ENCODE measurements at regions not wholly inside any gene's neighbourhood (a gene's known extent, or its start where the extent isn't known, plus 50 kb on each side); places are given as distances from the start of the nearest gene placed in this dataset.

DNA sequence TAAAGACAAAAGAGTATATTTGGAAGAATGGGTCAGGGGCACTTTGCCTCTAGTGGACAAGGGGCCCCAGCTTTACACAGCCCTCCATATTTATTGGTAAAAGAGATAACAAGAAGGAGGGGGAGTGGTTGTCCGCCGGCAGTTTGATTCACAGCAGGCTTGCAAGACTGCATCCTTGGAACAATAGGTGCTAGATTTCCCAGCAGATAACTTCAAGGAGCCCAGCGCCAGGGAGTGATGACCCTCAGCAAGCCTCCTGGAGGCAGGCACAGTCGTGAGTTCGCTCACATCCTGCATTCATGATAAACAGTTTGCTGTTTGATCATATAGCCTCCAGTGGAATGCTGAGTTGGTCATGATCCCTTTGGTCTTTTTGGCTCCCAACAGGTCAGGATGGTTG lies 67.8 kb upstream of the INCENP start:
- WGBS (ENCODE audit: insufficient coverage, insufficient read length), result no CpG with 5 or more reads among the region's 5 CpGs
- no peaks in the 10 kb centered on the region for H3K4me1 ChIP-seq (ENCODE audit: control insufficient read depth, insufficient read depth, low read length)
- no peak for DNase-seq (ENCODE audit: low read depth, low spot score)
- no peak overlapping the region for H3K27ac ChIP-seq (ENCODE audit: low read length)
- no peaks in the 10 kb centered on the region for H3K36me3 ChIP-seq (ENCODE audit: control insufficient read depth, insufficient read depth, low read length)
- no peaks in the 10 kb centered on the region for H3K27me3 ChIP-seq (ENCODE audit: control insufficient read depth, insufficient read depth, low read length)
- H3K4me3 ChIP-seq (ENCODE audit: low read length), result no peak overlapping the region
- H3K9me3 ChIP-seq (ENCODE audit: control insufficient read depth, insufficient read depth, low read length), result no peaks in the 10 kb centered on the region

DNA sequence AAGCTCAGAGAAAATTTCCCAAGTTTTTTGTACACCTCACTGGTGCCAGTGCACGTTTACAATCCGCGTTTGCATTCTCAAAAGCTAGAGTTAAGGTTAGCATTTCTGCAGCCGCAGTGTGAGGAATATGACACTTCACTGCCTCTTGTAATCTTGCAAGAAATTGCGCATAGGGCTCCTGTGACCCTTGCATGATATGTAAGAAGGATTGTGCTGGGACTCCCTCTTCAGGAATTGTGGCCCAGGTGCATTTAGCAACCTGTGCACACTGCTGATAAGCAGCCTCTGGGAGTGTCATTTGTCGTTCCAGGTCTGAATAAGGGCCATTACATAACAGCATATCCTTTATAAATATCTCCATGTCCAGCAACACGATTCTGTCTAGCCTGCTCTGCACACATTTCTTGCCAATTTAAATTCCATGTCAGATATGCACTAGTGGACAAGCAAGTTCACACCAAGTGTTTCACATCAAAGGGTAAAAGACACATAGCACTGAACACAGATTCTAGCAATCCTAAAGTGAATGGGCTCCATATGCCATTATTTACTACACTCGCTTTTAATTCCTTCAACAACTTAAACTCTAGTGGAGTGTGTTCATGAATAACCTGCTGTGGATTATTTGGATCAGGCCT lies 69.2 kb upstream of the INCENP start:
- no peak overlapping the region for H3K27ac ChIP-seq (ENCODE audit: low read length)
- H3K27me3 ChIP-seq (ENCODE audit: control insufficient read depth, insufficient read depth, low read length), result no peaks in the 10 kb centered on the region
- no CpG with 5 or more reads among the region's 8 CpGs for WGBS (ENCODE audit: insufficient coverage, insufficient read length)
- no peak for DNase-seq (ENCODE audit: low read depth, low spot score)
- H3K9me3 ChIP-seq (ENCODE audit: control insufficient read depth, insufficient read depth, low read length), result no peaks in the 10 kb centered on the region
- H3K36me3 ChIP-seq (ENCODE audit: control insufficient read depth, insufficient read depth, low read length), result no peaks in the 10 kb centered on the region
- no peak overlapping the region for H3K4me3 ChIP-seq (ENCODE audit: low read length)
- no peaks in the 10 kb centered on the region for H3K4me1 ChIP-seq (ENCODE audit: control insufficient read depth, insufficient read depth, low read length)

DNA sequence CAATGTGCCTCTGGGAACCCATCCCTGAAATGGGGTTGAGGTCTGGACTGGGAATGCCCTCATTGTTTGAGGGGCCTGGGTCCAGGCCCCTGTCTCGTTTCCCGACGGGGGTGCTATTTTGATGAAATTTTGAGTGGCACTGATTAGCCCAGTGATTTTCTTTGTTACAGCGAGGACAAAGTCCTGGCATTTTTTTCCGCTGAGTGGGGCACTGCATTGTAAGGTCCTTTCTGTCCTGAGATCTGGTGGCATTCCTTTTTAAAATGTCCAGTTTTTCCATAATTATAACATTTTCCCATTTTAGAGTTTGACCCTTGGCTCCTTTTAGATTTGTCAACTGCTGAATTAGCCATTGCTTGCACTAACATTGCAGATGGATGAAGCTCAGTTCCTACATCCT lies 69.7 kb upstream of the INCENP start:
- no peaks in the 10 kb centered on the region for H3K27me3 ChIP-seq (ENCODE audit: control insufficient read depth, insufficient read depth, low read length)
- no peaks in the 10 kb centered on the region for H3K9me3 ChIP-seq (ENCODE audit: control insufficient read depth, insufficient read depth, low read length)
- WGBS (ENCODE audit: insufficient coverage, insufficient read length), result no CpG with 5 or more reads among the region's 5 CpGs
- DNase-seq (ENCODE audit: low read depth, low spot score), result no peak
- H3K4me3 ChIP-seq (ENCODE audit: low read length), result no peak overlapping the region
- H3K27ac ChIP-seq (ENCODE audit: low read length), result no peak overlapping the region
- H3K4me1 ChIP-seq (ENCODE audit: control insufficient read depth, insufficient read depth, low read length), result no peaks in the 10 kb centered on the region
- no peaks in the 10 kb centered on the region for H3K36me3 ChIP-seq (ENCODE audit: control insufficient read depth, insufficient read depth, low read length)

DNA sequence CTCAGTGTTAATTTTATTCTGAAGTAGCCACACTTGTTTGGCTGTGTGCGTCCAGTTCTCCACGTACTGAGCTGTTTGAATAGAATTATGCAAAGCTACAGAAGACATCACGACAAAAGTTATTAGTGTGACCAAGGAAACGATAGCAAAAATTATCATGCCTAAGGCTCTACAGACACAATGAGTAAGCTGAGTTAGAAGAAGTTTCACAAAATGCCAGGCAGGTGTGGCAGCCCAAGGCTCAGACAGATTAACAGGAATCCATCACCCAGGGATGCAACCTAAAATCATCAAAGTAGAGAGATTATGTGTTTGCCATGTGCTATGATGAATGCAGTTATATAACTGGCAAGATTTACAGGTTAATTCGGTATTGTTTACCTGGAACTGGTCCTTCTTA lies 73.1 kb upstream of the INCENP start:
- no peaks in the 10 kb centered on the region for H3K9me3 ChIP-seq (ENCODE audit: control insufficient read depth, insufficient read depth, low read length)
- no peak overlapping the region for H3K27ac ChIP-seq (ENCODE audit: low read length)
- H3K4me1 ChIP-seq (ENCODE audit: control insufficient read depth, insufficient read depth, low read length), result no peaks in the 10 kb centered on the region
- no peaks in the 10 kb centered on the region for H3K36me3 ChIP-seq (ENCODE audit: control insufficient read depth, insufficient read depth, low read length)
- no CpG with 5 or more reads among the region's 5 CpGs for WGBS (ENCODE audit: insufficient coverage, insufficient read length)
- H3K4me3 ChIP-seq (ENCODE audit: low read length), result no peak overlapping the region
- no peaks in the 10 kb centered on the region for H3K27me3 ChIP-seq (ENCODE audit: control insufficient read depth, insufficient read depth, low read length)
- DNase-seq (ENCODE audit: low read depth, low spot score), result no peak

DNA sequence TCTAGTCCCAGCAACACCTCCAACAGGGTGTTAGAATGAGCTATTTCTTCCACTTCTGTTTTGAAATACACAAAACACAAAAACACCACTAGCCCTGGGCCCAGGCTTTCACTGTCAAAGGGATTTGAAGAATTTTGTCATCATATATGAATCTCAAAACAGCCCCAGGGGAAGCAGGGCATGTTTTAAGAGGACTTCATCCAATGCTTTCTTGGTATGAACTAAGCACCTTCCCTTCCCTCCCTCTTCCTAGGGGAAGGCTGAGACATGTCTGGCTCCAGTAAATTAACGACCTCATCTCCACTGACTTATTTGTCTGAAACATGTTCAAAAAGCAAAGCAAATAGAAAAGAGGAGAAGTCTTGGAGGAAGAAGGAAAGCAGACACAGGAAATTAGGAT lies 75.7 kb upstream of the INCENP start:
- no peaks in the 10 kb centered on the region for H3K9me3 ChIP-seq (ENCODE audit: control insufficient read depth, insufficient read depth, low read length)
- no peak overlapping the region for H3K4me3 ChIP-seq (ENCODE audit: low read length)
- H3K27ac ChIP-seq (ENCODE audit: low read length), result no peak overlapping the region
- no peaks in the 10 kb centered on the region for H3K36me3 ChIP-seq (ENCODE audit: control insufficient read depth, insufficient read depth, low read length)
- H3K27me3 ChIP-seq (ENCODE audit: control insufficient read depth, insufficient read depth, low read length), result no peaks in the 10 kb centered on the region
- H3K4me1 ChIP-seq (ENCODE audit: control insufficient read depth, insufficient read depth, low read length), result no peaks in the 10 kb centered on the region
- no peak for DNase-seq (ENCODE audit: low read depth, low spot score)
- WGBS (ENCODE audit: insufficient coverage, insufficient read length), result no CpG with 5 or more reads among the region's 1 CpG

DNA sequence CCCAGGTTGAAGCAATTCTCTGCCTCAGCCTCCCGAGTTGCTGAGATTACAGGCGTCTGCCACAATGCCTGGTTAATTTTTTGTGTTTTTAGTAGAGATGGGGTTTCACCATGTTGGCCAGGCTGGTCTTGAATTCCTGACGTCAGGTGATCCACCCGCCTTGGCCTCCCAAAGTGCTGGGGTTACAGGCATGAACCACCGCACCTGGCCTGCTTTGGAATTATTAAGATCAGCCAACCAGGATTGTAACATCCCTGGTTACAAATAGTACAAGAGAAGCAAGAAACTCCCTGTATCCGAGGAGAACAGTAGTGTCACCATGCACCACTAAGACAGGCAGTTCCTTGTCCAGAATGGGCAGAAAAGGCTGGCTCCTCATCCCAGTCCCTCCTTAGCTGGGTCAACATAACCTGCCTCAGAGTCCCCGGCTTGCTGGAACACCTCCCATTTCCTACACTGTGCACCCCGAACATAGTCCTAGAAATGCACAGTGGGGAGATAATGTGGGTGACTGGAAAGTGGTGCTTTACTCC lies 77.2 kb upstream of the INCENP start:
- Histone ChIP-seq H3K36me3 (ENCODE audit: control insufficient read depth, insufficient read depth, low read length) (no peaks in the 10 kb centered on the region), H3K4me1 (ENCODE audit: control insufficient read depth, insufficient read depth, low read length) (no peaks in the 10 kb centered on the region), H3K27ac (ENCODE audit: low read length) (no peak overlapping the region), H3K27me3 (ENCODE audit: control insufficient read depth, insufficient read depth, low read length) (no peaks in the 10 kb centered on the region), H3K4me3 (ENCODE audit: low read length) (no peak overlapping the region), H3K9me3 (ENCODE audit: control insufficient read depth, insufficient read depth, low read length) (no peaks in the 10 kb centered on the region)
- DNase-seq (ENCODE audit: low read depth, low spot score), result no peak
- no CpG with 5 or more reads among the region's 8 CpGs for WGBS (ENCODE audit: insufficient coverage, insufficient read length)

DNA sequence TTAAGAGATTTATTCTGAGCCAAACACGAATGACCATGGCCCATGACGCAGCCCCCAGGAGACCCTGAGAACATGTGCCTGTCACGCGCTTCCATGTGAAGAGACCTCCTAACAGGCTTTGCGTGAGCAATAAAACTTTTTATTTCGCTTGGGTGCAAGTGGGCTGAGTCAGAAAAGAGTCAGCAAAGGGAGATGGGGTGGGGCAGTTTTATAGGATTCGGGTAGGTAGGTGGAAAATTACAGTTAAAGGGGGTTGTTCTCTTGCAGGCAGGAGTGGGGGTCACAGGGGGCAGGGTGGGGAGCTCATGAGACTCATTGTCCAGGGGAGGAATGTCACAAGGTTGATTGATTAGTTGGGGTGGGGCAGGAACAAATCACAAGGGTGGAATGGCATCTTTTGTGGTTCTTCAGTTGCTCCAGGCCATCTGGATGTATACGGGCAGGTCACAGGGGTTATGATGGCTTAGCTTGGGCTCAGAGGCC lies 77.2 kb upstream of the FTH1 start:
- H3K36me3 ChIP-seq (ENCODE audit: control insufficient read depth, insufficient read depth, low read length), result no peaks in the 10 kb centered on the region
- no peaks in the 10 kb centered on the region for H3K9me3 ChIP-seq (ENCODE audit: control insufficient read depth, insufficient read depth, low read length)
- H3K27ac ChIP-seq (ENCODE audit: low read length), result no peak overlapping the region
- no peaks in the 10 kb centered on the region for H3K4me1 ChIP-seq (ENCODE audit: control insufficient read depth, insufficient read depth, low read length)
- no CpG with 5 or more reads among the region's 8 CpGs for WGBS (ENCODE audit: insufficient coverage, insufficient read length)
- no peaks in the 10 kb centered on the region for H3K27me3 ChIP-seq (ENCODE audit: control insufficient read depth, insufficient read depth, low read length)
- DNase-seq (ENCODE audit: low read depth, low spot score), result no peak
- no peak overlapping the region for H3K4me3 ChIP-seq (ENCODE audit: low read length)

DNA sequence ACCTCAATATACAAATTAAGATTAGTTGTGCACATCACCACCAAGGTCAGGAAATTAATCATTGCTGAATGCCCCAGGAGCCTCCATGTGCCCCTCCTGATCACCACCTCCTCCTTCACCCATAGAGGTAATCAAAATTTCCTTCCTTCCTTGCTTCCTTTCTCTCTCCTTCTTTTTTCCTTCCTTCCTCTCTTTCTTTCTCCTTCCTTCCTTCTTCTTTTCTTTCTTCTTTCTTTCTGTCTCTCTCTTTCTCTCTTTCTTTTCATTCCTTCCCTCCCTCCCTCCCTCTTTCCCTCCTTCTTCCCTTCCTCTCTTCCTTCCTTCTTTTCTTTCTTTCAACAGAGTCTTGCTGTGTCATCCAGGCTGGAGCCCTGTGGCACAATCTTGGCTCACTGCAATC lies 67.9 kb upstream of the FTH1 start:
- H3K27me3 ChIP-seq (ENCODE audit: control insufficient read depth, insufficient read depth, low read length), result no peaks in the 10 kb centered on the region
- no peak overlapping the region for H3K27ac ChIP-seq (ENCODE audit: low read length)
- no peak overlapping the region for H3K4me3 ChIP-seq (ENCODE audit: low read length)
- DNase-seq (ENCODE audit: low read depth, low spot score), result no peak
- H3K4me1 ChIP-seq (ENCODE audit: control insufficient read depth, insufficient read depth, low read length), result peaks cover 2% of the 10 kb centered on the region
- H3K36me3 ChIP-seq (ENCODE audit: control insufficient read depth, insufficient read depth, low read length), result no peaks in the 10 kb centered on the region
- no peaks in the 10 kb centered on the region for H3K9me3 ChIP-seq (ENCODE audit: control insufficient read depth, insufficient read depth, low read length)

DNA sequence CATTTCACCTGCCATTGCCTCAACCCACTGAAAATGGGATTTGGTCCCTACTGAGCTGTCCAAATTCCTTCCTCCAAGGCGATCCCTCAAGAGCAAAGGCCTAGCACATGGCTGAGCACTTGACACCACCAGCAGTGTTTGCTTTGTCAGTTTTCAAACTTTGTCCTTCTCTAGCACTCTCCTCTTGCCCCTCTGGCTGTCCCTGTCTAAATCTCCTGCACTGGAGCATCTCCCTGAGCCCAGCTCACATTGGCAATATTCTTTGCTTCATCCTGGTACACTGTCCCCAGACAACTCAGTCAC lies 66.6 kb upstream of the FTH1 start:
- H3K36me3 ChIP-seq (ENCODE audit: control insufficient read depth, insufficient read depth, low read length), result no peaks in the 10 kb centered on the region
- no peak overlapping the region for H3K27ac ChIP-seq (ENCODE audit: low read length)
- no peaks in the 10 kb centered on the region for H3K27me3 ChIP-seq (ENCODE audit: control insufficient read depth, insufficient read depth, low read length)
- no peak overlapping the region for H3K4me3 ChIP-seq (ENCODE audit: low read length)
- H3K4me1 ChIP-seq (ENCODE audit: control insufficient read depth, insufficient read depth, low read length), result peaks cover 3% of the 10 kb centered on the region
- no peaks in the 10 kb centered on the region for H3K9me3 ChIP-seq (ENCODE audit: control insufficient read depth, insufficient read depth, low read length)
- no CpG with 5 or more reads among the region's 1 CpG for WGBS (ENCODE audit: insufficient coverage, insufficient read length)
- DNase-seq (ENCODE audit: low read depth, low spot score), result no peak

DNA sequence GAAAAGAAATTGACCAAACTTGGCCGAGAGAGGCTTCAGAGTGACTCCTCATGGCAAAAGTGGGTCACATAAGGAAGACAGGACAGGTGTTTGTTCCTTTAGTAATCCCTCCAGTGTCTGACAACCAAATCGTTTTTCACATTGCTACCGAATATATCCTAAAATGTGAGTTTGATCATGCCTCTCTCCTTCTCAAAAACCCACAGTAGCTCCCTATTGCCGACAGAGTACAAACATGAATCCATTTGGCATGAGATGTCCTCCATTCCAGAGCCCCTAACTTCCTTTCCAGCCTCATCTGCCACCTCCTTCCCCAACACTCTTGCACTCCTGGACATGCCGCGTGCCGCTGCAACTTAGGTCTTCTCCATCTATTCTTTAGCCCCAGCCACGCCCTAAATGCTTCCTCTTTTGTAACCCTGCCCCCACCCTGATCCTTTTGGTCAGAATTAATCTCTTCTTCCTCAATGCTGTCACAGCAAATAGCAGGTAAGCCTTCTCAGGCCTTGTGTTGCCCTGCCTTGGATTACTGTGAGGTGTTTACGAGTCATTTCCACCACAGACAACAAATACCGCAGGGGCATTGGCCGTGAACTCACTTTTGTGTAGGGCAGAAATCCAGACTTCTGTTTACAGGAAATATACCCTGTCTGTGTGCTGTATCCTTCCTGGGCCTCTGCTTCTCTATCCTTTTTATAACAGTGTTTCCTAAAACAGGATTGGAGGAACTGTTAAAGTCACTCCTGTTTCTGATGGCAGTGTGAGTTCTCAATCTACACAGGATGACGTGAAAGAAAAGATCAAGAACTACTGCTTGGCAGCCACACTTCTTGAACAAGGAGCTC lies 66.0 kb upstream of the FTH1 start:
- Histone ChIP-seq H3K36me3 (ENCODE audit: control insufficient read depth, insufficient read depth, low read length) (no peaks in the 10 kb centered on the region), H3K9me3 (ENCODE audit: control insufficient read depth, insufficient read depth, low read length) (no peaks in the 10 kb centered on the region), H3K27me3 (ENCODE audit: control insufficient read depth, insufficient read depth, low read length) (no peaks in the 10 kb centered on the region), H3K4me3 (ENCODE audit: low read length) (no peak overlapping the region), H3K27ac (ENCODE audit: low read length) (no peak overlapping the region), H3K4me1 (ENCODE audit: control insufficient read depth, insufficient read depth, low read length) (peaks cover 3% of the 10 kb centered on the region)
- no peak for DNase-seq (ENCODE audit: low read depth, low spot score)
- whole genome bisulfite sequencing (ENCODE audit: insufficient coverage, insufficient read length), result no CpG with 5 or more reads among the region's 12 CpGs

Data from iPS DF 6.9 (cell line).